Nephron progenitor cell (in vitro differentiated cells): ENCODE measurements at regions not wholly inside any gene's neighbourhood (a gene's known extent, or its start where the extent isn't known, plus 50 kb on each side); places are given as distances from the start of the nearest gene placed in this dataset.

Experiments used
- DNase-seq: peaks from one replicate; pipeline ENCODE4 v3.0.0; 2021
- H3K27ac Mint-ChIP-seq: 2 replicates; pipeline ENCODE4 v1.8.0; 2021; ENCODE audit warnings: mild to moderate bottlenecking, moderate library complexity, mixed read lengths
- H3K27me3 Mint-ChIP-seq: 2 replicates; pipeline ENCODE4 v1.8.0; 2021; ENCODE audit warnings: mild to moderate bottlenecking, low read depth, mixed read lengths; ENCODE audit not compliant: poor library complexity
- H3K36me3 Mint-ChIP-seq: 2 replicates; pipeline ENCODE4 v1.8.0; 2021; ENCODE audit warnings: low read depth, mixed read lengths
- H3K4me1 Mint-ChIP-seq: 2 replicates; pipeline ENCODE4 v1.8.0; 2021; ENCODE audit warnings: mixed read lengths
- H3K4me3 Mint-ChIP-seq: 2 replicates; pipeline ENCODE4 v1.8.0; 2021; ENCODE audit warnings: mild to moderate bottlenecking, moderate library complexity, mixed read lengths
- H3K9me3 Mint-ChIP-seq: 2 replicates; pipeline ENCODE4 v1.8.0; 2021; ENCODE audit warnings: mild to moderate bottlenecking, moderate library complexity, mixed read lengths
- CTCF ChIP-seq: fragments of 200-600 bp; sonication (generic); IDR thresholded peaks from 2 replicates; pipeline ENCODE4 v1.5.0; 2021; ENCODE audit warnings: antibody characterized with exemption

GRCh38 chr2:149271575-149271974, 58.8 kb upstream of the LYPD6 start:
- Mint-ChIP-seq H3K36me3 (peaks cover 21% of the 10 kb centered on the region), H3K9me3 (peaks cover 40% of the 10 kb centered on the region), H3K27me3 (no peaks in the 10 kb centered on the region), H3K4me3 (no peak overlapping the region), H3K4me1 (peaks cover 13% of the 10 kb centered on the region), H3K27ac (no peak overlapping the region)
- no peak for DNase-seq
- TF ChIP-seq CTCF: no peak

GRCh38 chr2:149278161-149278871, 52.1 kb upstream of the LYPD6 start:
- Mint-ChIP-seq H3K27ac (peak overlapping the region; percentile 84), H3K27me3 (no peaks in the 10 kb centered on the region), H3K36me3 (peaks cover 4% of the 10 kb centered on the region), H3K4me3 (peak overlapping the region; percentile 53), H3K4me1 (peaks cover 57% of the 10 kb centered on the region), H3K9me3 (peaks cover 8% of the 10 kb centered on the region)
- peak; percentile 18 for DNase-seq
- TF ChIP-seq CTCF: no peak

- peaks cover 4% of the 10 kb centered on the region for H3K36me3 Mint-ChIP-seq
- no peak overlapping the region for H3K4me3 Mint-ChIP-seq
- no peaks in the 10 kb centered on the region for H3K27me3 Mint-ChIP-seq
- peak overlapping the region; percentile 84 for H3K27ac Mint-ChIP-seq
- H3K9me3 Mint-ChIP-seq: peaks cover 8% of the 10 kb centered on the region
- no peak for DNase-seq
- TF ChIP-seq CTCF: no peak
- peaks cover 57% of the 10 kb centered on the region for H3K4me1 Mint-ChIP-seq
Observed at GRCh38 chr2:149278872-149279264, 51.5 kb upstream of the LYPD6 start.
